Stimulated activated CD8-positive, alpha-beta memory T cell treated with anti-CD3 and anti-CD28 coated beads, Interleukin-15, amount 100 ng/mL, for 24 hours (primary cell): ENCODE measurements at regions not wholly inside any gene's neighbourhood (a gene's known extent, or its start where the extent isn't known, plus 50 kb on each side); places are given as distances from the start of the nearest gene placed in this dataset.
"Not testable (repeated sequence)": the region's sequence is repeated elsewhere in the genome, so short reads cannot be mapped to it uniquely, and the experiment has no call there.

Experiments
- DNase-seq: peaks from one replicate; pipeline ENCODE4 v3.0.0-alpha.2; 2020; ENCODE audit warnings: low read depth

GRCh38 chr9:29616844-29617243 lies 2043.6 kb upstream of the C9orf72 start:
- DNase-seq, result no peak

- DNase-seq, result no peak
Observed at GRCh38 chr9:29625292-29625731, 2052.0 kb upstream of the C9orf72 start.

- no peak for DNase-seq
Observed at GRCh38 chr9:29625931-29626330, 2052.7 kb upstream of the C9orf72 start.

- not testable (repeated sequence) for DNase-seq
Observed at GRCh38 chr9:29628856-29629255, 2055.6 kb upstream of the C9orf72 start.

GRCh38 chr9:29637471-29638237 lies 2064.4 kb upstream of the C9orf72 start:
- DNase-seq, result no peak

- no peak for DNase-seq
Observed at GRCh38 chr9:29640507-29640906, 2067.2 kb upstream of the C9orf72 start.

GRCh38 chr9:29644514-29644913 lies 2071.2 kb upstream of the C9orf72 start:
- no peak for DNase-seq

GRCh38 chr9:29647451-29647850 lies 2074.2 kb upstream of the C9orf72 start:
- DNase-seq, result no peak

GRCh38 chr9:29648132-29648531 lies 2074.9 kb upstream of the C9orf72 start:
- no peak for DNase-seq

GRCh38 chr9:29648601-29649000 lies 2075.3 kb upstream of the C9orf72 start:
- no peak for DNase-seq

GRCh38 chr9:29656641-29657406 lies 2083.5 kb upstream of the C9orf72 start:
- DNase-seq, result no peak

GRCh38 chr9:29657821-29658220 lies 2084.5 kb upstream of the C9orf72 start:
- DNase-seq, result no peak

- no peak for DNase-seq
Observed at GRCh38 chr9:29659014-29659413, 2085.7 kb upstream of the C9orf72 start.

GRCh38 chr9:29659736-29660135 lies 2086.5 kb upstream of the C9orf72 start:
- DNase-seq, result no peak

- no peak for DNase-seq
Observed at GRCh38 chr9:29668732-29669131, 2095.5 kb upstream of the C9orf72 start.

GRCh38 chr9:29669613-29670012 lies 2096.3 kb upstream of the C9orf72 start:
- DNase-seq, result no peak

GRCh38 chr9:29685531-29685930 lies 2112.2 kb upstream of the C9orf72 start:
- DNase-seq, result no peak

- no peak for DNase-seq
Observed at GRCh38 chr9:29691145-29691544, 2117.9 kb upstream of the C9orf72 start.

GRCh38 chr9:29691758-29692407 lies 2118.6 kb upstream of the C9orf72 start:
- no peak for DNase-seq

- no peak for DNase-seq
Observed at GRCh38 chr9:29697011-29697410, 2123.7 kb upstream of the C9orf72 start.

GRCh38 chr9:29701559-29701958 lies 2128.3 kb upstream of the C9orf72 start:
- no peak for DNase-seq

GRCh38 chr9:29701971-29702370 lies 2128.7 kb upstream of the C9orf72 start:
- DNase-seq, result no peak

- no peak for DNase-seq
Observed at GRCh38 chr9:29714860-29715259, 2141.6 kb upstream of the C9orf72 start.
